T-helper 2 cell treated with Interferon-gamma antibody and Interleukin-4, amounts not matched to agents 100 ng/mL and 5 ng/mL, for 36 hours (primary cell): ENCODE measurements at regions not wholly inside any gene's neighbourhood (a gene's known extent, or its start where the extent isn't known, plus 50 kb on each side); places are given as distances from the start of the nearest gene placed in this dataset.
"Not testable (repeated sequence)": the region's sequence is repeated elsewhere in the genome, so short reads cannot be mapped to it uniquely, and the experiment has no call there.

Experiments
- intact Hi-C: fragments of 100-400 bp; cut with micrococcal nuclease; formaldehyde crosslinking; loops from one replicate; pipeline ENCODE4 v1.15.1; 2023

DNA sequence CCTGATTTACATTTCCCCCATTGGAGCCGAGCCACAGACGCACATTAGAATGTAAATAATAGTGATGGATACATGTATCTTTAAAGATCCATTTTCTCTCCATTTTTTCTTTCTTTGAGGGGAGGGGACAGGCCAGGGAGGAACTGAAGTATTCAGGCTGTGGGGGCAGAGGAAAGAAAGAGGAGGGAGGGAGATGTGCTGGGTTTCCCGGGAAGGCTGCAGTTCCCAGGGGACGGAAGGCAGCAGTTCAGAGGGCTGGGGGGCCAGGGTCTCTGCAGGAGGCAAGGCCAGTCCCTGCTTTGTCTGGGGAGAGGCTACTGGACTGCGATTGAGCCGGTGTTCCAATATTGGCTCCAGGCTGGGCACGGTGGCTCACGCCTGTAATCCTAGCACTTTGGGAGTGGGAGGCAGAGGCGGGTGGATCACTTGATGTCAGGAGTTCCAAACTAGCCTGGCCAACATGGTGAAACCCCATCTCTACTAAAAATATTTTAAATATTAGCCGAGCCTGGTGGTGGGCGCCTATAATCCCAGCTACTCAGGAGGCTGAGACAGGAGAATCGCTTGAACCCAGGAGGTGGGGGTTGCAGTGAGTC, 94.2 kb upstream of the LHX1 start:
- intact Hi-C loops: no loop called here

DNA sequence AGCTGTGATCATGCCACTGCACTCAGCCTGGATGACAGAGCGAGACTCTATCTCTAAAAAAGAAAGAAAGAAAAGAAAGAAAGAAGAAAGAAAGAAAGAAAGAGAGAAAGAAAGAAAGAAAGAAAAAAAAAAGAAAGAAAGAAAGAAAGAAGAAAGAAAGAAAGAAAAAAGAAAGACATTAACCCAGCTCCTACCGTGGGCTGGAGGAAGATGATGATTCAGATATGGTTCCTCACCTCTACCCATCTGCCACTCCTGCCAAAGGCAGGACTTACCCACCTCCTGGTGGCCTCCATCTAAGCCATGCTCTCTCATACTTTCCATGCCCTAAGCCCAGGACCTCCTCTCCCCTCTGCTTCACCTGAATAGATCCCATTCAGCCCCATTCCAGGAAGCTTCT, 93.3 kb upstream of the LHX1 start:
- intact Hi-C loops: no loop called here

GRCh38 chr17:36844601-36845000, 92.7 kb upstream of the LHX1 start:
- intact Hi-C loops: no loop called here

DNA sequence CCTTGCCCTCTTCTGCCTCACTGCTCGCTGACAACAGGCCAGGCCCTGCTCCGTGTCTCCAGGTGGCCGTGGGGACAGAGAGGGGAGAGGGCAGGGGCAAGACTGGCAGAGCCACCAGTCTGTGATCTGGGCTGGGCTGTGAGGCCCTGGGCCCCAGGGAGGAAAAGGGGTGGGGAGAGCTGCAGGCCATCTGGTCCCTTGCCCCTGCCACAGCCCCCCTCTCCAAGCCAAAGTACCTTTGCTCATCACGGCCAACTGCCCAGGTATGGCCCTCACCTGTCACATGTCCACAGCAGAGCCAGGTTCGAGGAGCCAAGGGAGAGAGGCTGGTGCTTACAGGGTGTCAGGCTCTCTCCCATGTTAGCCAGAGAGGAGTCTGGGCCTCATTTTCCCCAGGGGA, 91.4 kb upstream of the LHX1 start:
- intact Hi-C loops: no loop called here

DNA sequence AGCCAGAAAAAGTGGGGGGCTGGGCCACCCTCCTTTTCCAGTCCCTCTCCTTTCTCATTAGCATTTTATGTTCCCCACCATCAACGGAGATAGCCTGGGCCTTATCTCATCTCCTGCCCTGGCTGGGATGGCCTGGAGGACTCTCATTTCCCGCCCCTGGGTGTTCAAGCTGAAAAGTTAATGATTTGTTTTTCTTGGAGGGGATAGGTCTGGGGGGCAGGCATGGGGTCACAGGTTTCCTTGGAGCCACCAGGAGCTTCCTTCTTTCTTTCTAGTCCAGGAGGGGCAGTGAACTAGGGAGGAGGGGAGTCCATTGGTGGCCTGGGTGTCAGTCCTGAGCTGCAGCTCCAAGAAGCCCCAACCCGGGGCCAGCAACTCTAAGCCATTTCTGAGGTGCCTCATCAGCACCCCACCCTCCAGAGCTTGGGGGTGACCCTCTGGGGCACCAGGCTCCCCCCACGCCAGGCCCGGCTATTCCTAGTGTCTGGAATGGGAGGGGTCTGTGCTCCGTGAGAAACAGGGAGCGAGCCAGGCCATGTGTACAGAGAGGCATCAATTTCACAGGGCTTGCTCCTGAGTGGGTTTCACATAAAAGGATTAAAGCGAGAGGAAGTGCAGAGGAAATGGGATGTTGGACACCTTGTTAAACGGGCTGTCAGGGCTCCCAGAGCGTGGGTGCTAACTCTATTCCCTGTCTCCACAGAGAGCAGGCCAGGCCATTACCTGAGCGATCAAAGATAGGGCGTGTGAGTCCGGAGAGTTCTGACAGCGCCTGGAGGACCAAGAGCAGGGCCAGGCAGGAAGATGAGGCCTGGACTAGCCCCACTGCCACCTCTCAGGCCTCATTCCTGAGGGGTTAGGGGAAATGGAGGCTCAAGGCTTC, 90.6 kb upstream of the LHX1 start:
- intact Hi-C loops: no loop called here

- intact Hi-C loops: no loop called here
These were observed 89.0 kb upstream of the LHX1 start for GRCh38 chr17:36848008-36848902.

DNA sequence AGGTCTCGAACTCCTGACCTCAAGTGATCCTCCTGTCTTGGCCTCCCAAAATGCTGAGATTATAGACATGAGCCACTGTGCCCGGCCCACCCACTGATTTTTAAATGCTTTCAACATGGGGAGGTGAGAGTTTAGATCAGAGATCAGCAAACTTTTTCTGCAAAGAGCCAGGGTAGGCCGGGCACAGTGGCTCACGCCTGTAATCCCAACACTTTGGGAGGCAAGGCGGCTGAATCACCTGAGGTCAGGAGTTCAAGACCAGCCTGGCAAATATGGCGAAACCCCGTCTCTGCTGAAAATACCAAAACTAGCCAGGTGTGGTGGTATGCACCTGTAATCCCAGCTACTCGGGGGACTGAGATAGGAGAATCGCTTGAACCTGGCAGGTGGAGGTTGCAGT, 88.3 kb upstream of the LHX1 start:
- intact Hi-C loops: not testable (repeated sequence)

- intact Hi-C loops: no loop called here
These were observed 87.4 kb upstream of the LHX1 start for GRCh38 chr17:36849871-36850348.

- intact Hi-C loops: no loop called here
These were observed 86.5 kb upstream of the LHX1 start for GRCh38 chr17:36850790-36851189.

- intact Hi-C loops: no loop called here
These were observed 86.0 kb upstream of the LHX1 start for GRCh38 chr17:36851250-36851649.

DNA sequence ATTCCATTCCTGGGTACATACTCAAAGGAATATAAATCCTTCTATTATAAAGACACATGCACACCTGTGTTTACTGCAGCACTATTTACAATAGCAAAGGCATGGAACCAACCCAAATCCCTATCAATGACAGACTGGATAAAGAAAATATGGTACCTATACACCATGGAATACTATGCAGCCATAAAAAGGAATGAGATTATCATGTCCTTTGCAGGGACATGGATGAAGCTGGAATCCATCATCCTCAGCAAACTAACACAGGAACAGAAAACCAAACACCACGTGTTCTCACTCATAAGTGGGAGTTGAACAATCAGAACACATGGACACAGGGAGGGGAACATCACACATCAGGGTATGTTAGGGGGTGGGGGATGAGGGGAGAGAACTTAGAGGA, 84.8 kb upstream of the LHX1 start:
- intact Hi-C loops: not testable (repeated sequence)

DNA sequence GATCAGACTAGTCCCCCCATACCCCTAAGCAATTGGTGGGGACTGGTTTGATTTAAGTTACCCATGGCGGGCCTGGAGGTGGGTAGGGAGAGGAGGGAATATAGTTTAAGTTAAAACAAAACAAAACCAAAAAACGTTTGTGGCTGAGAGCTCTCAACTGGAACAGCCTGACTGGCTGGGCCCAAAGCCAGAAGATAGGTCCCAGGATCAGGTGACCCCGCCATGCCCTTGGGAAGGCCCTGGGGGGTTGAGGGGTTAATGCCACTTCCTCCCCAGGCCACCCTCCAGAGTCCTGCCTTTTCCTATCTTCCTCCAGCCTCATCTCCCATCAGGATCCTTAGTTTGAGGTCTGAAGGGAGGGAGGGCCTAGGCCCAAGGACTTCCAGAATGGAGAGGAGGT, 82.3 kb upstream of the LHX1 start:
- intact Hi-C loops: no loop called here

- intact Hi-C loops: no loop called here
These were observed 81.8 kb upstream of the LHX1 start for GRCh38 chr17:36855459-36855858.

DNA sequence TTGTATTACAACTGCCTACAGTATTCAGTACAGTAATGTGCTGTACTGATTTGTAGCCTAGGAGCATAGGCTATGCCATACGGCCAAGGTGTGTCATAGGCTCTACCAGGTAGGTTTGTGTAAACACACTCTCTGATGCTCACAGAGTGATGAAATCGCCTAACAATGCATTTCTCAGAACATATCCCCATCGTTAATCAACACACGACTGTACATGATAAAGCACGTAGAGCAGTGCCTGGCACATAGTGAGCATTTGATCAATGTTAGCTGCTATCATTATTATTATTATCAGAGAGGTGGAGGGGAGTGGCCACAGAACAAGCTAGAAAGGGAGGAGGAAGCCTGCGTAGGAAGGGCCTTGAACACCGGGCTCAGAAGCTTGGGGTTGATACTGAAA, 81.1 kb upstream of the LHX1 start:
- intact Hi-C loops: no loop called here

DNA sequence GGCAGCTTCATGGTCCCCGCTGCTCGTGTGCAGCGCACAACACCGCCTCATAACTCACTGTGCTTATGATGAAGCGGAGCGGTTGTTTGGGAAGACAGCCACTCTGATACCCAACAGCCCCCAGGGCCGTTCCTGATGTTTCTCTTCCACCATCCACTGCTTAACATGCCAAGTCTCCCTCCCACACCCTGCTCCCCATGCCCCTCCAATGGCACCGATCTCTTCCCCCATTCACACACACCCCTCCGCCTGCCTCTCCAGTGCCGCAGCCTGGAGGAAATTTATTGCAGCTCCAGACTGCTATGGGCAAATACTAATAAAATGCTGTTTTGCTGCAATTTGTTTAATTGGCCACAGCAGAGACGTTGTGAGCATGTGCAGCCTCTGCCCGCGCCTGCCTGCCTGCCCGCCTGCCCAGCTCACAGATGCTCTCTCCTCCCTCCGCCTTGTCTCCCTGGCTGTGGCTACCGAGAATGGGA, 80.3 kb upstream of the LHX1 start:
- intact Hi-C loops: no loop called here

DNA sequence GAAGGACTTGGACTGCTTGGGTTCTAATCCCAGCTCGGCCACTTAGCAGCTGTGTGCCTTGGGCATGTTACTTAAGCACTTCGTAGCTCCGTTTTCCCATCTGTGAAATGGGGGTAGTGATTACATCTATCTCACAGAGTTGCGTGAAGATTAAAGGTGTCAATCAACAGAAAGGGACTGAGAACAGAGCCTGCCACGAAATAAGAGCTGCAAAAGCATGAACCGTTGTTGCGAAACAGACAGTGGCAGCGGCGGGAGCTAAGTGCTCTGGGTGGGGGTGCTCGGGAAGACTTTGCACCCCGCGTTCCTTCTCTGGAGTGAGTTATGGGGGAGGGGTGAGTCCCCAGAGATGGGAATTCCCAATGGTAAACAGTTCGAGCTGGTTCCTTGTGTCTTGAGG, 79.6 kb upstream of the LHX1 start:
- intact Hi-C loops: no loop called here

- intact Hi-C loops: no loop called here
These were observed 78.9 kb upstream of the LHX1 start for GRCh38 chr17:36858119-36859002.

DNA sequence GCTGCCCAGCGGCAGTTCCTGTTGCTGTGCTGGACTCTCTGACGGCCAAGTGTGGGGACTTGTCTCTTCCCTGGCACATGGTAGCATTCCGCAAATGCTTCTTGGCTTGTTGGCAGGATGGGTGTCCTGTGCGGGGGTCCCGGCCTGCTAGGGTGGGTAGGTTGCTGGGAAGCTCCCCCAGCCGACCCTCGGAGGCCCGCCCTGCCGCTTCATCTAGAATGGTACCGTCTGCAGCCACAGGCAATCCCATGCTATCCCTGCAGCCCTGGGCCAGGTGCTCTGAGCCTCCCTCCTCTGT, 78.3 kb upstream of the LHX1 start:
- intact Hi-C loops: no loop called here

- intact Hi-C loops: no loop called here
These were observed 77.6 kb upstream of the LHX1 start for GRCh38 chr17:36859706-36860105.

- intact Hi-C loops: no loop called here
These were observed 75.7 kb upstream of the LHX1 start for GRCh38 chr17:36861531-36861930.
